Breast epithelium (tissue), 4 donors: ENCODE measurements at regions not wholly inside any gene's neighbourhood (a gene's known extent, or its start where the extent isn't known, plus 50 kb on each side); places are given as distances from the start of the nearest gene placed in this dataset.

Source experiments
- DNase-seq, 2 donors: peaks; one replicate each; pipeline ENCODE4 v3.0.0-alpha.2; 2019; ENCODE audit warnings: low spot score in 2 of 2
- H3K27ac ChIP-seq, 2 donors: fragments of 200-600 bp; sonication (generic) in 1 of 2; one replicate each; pipeline ENCODE4 v1.5.1; 2016 to 2019; ENCODE audit warnings: mild to moderate bottlenecking in 1 of 2
- H3K27me3 ChIP-seq, 2 donors: fragments of 200-600 bp; sonication (generic) in 1 of 2; one replicate each; pipeline versions ENCODE4 v1.5.1 to v1.6.0; 2017 to 2019; ENCODE audit warnings: control low read depth in 1 of 2, mild to moderate bottlenecking in 1 of 2
- H3K36me3 ChIP-seq: fragments of 200-600 bp; one replicate; pipeline ENCODE4 v1.5.1; 2019
- H3K4me1 ChIP-seq, 2 donors: fragments of 200-600 bp; sonication (generic); one replicate each; pipeline ENCODE4 v1.5.1; 2016 to 2019; ENCODE audit warnings: control low read depth in 1 of 2
- H3K4me3 ChIP-seq, 3 donors: fragments of 200-600 bp; sonication (generic); 1 replicate in 2 of 3; 2 replicates in 1 of 3; pipeline ENCODE4 v1.5.1; 2016 to 2019; ENCODE audit warnings: mild to moderate bottlenecking in 3 of 3, moderate library complexity in 2 of 3
- H3K9me3 ChIP-seq, 2 donors: fragments of 200-600 bp; sonication (generic) in 1 of 2; one replicate each; pipeline ENCODE4 v1.5.1; 2016 to 2019; ENCODE audit warnings: control low read depth in 1 of 2
- POLR2A ChIP-seq: fragments of 450-650 bp; IDR thresholded peaks from one replicate; pipeline ENCODE4 v1.6.1; 2016; ENCODE audit warnings: antibody characterized with exemption, mild to moderate bottlenecking, moderate library complexity
- POLR2AphosphoS5 ChIP-seq, 3 donors: sonication (generic); formaldehyde crosslinking; IDR thresholded peaks; one replicate each; pipeline ENCODE4 v1.6.1; 2017; ENCODE audit warnings: antibody characterized with exemption in 3 of 3
- intact Hi-C: fragments of 100-400 bp; cut with DNase I; formaldehyde crosslinking; loops from one replicate; pipeline ENCODE4 v1.15.1; 2023; ENCODE audit warnings: low total_unique reads
- TF ChIP-seq, protein P1 (sequence below), 3 donors: fragments of 450-650 bp; IDR thresholded peaks; one replicate each; pipeline ENCODE4 v1.5.1; 2016 to 2017; ENCODE audit warnings: antibody characterized with exemption in 3 of 3, mild to moderate bottlenecking in 3 of 3, moderate library complexity in 3 of 3

DNA sequence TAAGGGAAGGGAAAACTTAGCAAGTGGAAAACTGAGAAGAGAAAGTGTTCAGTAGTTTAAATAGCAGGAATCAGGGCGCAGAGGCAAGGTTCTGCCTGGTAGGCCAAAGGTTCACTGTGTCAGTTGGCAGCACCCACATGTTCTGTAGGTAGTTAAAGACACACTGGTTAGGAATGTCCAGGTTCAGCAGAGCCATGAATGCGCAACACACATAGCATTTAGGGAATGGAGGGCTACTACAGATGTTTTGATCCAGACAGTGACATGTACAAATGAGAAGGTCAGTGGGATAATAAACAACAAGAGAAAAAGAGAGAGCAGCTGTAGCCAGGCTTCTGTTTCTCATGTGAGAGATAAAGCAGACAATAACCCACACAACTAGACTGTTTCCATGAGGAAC is 56.2 kb upstream of the ARHGAP42 start:
- H3K9me3 ChIP-seq, result no peaks in the 10 kb centered on the region
- intact Hi-C loops, result no loop called here

DNA sequence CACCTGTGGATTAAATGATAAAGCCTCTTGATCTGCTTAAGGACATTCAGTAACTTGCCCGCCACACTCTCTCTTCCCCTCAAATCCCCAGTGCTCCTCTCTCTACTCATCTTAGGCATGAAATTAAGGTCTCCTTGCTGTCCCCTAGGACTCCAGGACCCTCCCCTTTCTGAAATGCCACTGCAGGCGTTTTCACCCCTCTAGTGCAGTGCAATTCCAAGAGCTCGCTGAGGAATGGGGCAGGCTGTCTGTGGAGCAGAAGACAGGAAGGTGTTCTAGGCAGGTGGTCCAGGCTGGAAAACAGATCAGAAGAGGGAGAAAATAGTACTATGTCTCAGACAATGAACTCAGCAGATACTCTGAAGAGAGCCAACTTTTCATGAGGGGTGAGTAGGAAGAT is 55.8 kb upstream of the ARHGAP42 start:
- no peak for TF ChIP-seq POLR2AphosphoS5 (IDR thresholded peaks at IDR 0.05)
- no peak for TF ChIP-seq POLR2A
- TF ChIP-seq, protein P1, sequence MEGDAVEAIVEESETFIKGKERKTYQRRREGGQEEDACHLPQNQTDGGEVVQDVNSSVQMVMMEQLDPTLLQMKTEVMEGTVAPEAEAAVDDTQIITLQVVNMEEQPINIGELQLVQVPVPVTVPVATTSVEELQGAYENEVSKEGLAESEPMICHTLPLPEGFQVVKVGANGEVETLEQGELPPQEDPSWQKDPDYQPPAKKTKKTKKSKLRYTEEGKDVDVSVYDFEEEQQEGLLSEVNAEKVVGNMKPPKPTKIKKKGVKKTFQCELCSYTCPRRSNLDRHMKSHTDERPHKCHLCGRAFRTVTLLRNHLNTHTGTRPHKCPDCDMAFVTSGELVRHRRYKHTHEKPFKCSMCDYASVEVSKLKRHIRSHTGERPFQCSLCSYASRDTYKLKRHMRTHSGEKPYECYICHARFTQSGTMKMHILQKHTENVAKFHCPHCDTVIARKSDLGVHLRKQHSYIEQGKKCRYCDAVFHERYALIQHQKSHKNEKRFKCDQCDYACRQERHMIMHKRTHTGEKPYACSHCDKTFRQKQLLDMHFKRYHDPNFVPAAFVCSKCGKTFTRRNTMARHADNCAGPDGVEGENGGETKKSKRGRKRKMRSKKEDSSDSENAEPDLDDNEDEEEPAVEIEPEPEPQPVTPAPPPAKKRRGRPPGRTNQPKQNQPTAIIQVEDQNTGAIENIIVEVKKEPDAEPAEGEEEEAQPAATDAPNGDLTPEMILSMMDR (IDR thresholded peaks at IDR 0.05), result no peak
- Histone ChIP-seq H3K4me1 (no peaks in the 10 kb centered on the region), H3K4me3 (no peak overlapping the region), H3K36me3 (no peaks in the 10 kb centered on the region), H3K27ac (no peak overlapping the region), H3K9me3 (no peaks in the 10 kb centered on the region), H3K27me3 (no peaks in the 10 kb centered on the region)
- intact Hi-C loops, result no loop called here
- DNase-seq, result no peak

More for the DNA sequence above, 56.2 kb upstream of the ARHGAP42 start:
- H3K4me1 ChIP-seq, result no peaks in the 10 kb centered on the region
- DNase-seq, result no peak
- no peaks in the 10 kb centered on the region for H3K27me3 ChIP-seq
- no peak overlapping the region for H3K4me3 ChIP-seq
- TF ChIP-seq POLR2A, result no peak
- no peak for TF ChIP-seq POLR2AphosphoS5 (IDR thresholded peaks at IDR 0.05)
- TF ChIP-seq, protein P1 (IDR thresholded peaks at IDR 0.05), result no peak
- H3K27ac ChIP-seq, result no peak overlapping the region
- no peaks in the 10 kb centered on the region for H3K36me3 ChIP-seq

DNA sequence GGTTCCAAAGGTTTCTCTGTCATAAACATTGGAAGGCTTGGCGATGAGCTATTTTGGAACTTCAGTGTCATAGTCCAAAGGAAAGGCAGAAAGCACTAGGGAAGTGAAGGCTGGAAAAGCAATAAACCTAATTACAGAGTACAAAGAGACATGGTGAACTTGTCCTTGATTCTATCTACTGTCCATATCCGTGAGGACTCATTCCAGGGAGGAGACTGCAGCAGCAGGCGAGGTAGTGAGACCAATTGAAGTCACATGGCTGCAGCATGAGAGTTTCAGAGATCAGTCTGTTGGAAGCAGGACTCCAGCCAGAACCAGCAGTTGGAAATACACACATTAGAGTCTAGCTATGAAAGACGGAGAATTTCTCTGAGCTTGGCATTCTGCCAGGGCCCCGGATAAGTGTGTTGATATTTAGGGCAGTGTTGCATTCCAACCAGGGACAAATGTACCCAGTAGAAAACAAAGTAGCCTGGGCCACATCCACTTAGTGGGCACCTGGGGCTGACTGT is 54.1 kb upstream of the ARHGAP42 start:
- Histone ChIP-seq H3K9me3 (no peaks in the 10 kb centered on the region), H3K4me1 (no peaks in the 10 kb centered on the region), H3K27me3 (no peaks in the 10 kb centered on the region), H3K36me3 (no peaks in the 10 kb centered on the region), H3K27ac (peak overlapping the region; percentile 14 to 59), H3K4me3 (peak overlapping the region in 1 of 3 donors; percentile 10)
- TF ChIP-seq POLR2A (no peak), POLR2AphosphoS5 (IDR thresholded peaks at IDR 0.05) (peak in 2 of 3 donors; percentile 33 to 55)
- TF ChIP-seq, protein P1 (IDR thresholded peaks at IDR 0.05), result no peak
- DNase-seq, result peak; percentile 39 to 68
- intact Hi-C loops, result no loop called here

DNA sequence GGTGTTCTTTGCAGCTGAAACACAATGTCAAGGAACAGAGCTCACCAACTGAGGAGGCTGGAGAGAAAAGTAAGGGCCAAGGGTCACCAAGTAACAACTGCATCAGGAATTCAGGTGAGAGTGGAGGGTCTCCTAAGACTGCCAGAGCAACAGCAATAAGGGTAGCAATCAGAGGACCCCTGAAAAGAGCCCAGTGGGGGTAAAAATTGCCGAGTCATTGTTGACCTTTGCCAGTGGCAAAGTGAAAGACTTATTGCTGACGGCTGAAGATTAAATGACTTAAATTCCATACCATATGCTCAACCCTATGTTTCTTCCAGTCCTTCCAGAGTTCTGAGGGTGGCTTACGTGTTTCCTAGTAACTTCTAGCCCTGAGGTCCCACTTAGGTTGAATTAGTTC is 51.9 kb upstream of the ARHGAP42 start:
- Histone ChIP-seq H3K27ac (no peak overlapping the region), H3K4me3 (no peak overlapping the region), H3K9me3 (no peaks in the 10 kb centered on the region), H3K27me3 (no peaks in the 10 kb centered on the region), H3K4me1 (no peaks in the 10 kb centered on the region), H3K36me3 (no peaks in the 10 kb centered on the region)
- TF ChIP-seq POLR2A, result no peak
- TF ChIP-seq, protein P1 (IDR thresholded peaks at IDR 0.05), result no peak
- no peak for TF ChIP-seq POLR2AphosphoS5 (IDR thresholded peaks at IDR 0.05)
- DNase-seq, result no peak
- intact Hi-C loops, result no loop called here

DNA sequence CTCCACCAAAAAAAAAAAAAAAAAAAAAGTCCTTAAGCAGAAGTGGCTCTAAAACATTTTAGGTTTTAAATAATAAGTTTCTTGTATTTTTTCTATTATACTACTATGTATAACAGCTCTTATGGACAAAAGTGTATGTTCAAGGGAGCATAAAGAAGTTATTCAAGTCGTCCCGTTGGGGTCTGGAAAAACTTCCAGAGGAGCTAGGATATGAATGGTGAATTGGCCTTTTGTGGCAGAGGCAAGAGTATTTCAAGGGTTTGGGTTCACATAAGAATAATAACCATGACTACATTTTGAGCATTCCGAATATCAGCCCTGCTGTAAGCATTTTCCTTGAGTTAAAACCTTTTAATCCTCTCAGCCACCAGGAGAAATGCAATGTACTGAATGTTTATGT is 50.6 kb upstream of the ARHGAP42 start:
- H3K4me1 ChIP-seq, result no peaks in the 10 kb centered on the region
- no peak for DNase-seq
- no peak overlapping the region for H3K4me3 ChIP-seq
- TF ChIP-seq POLR2A (no peak), POLR2AphosphoS5 (IDR thresholded peaks at IDR 0.05) (no peak)
- TF ChIP-seq, protein P1 (IDR thresholded peaks at IDR 0.05), result no peak
- no peaks in the 10 kb centered on the region for H3K9me3 ChIP-seq
- no peaks in the 10 kb centered on the region for H3K27me3 ChIP-seq
- H3K36me3 ChIP-seq, result no peaks in the 10 kb centered on the region
- no peak overlapping the region for H3K27ac ChIP-seq
- intact Hi-C loops, result no loop called here
